ENCODE measurements at regions not wholly inside any gene's neighbourhood (a gene's known extent, or its start where the extent isn't known, plus 50 kb on each side); places are given as distances from the start of the nearest gene placed in this dataset.
"Not testable (repeated sequence)": the region's sequence is repeated elsewhere in the genome, so short reads cannot be mapped to it uniquely, and the experiment has no call there.

GRCh38 chr15:59764775-59765174 lies 75.7 kb upstream of the BNIP2 start:
- DNase-seq = peak; percentile 35

GRCh38 chr15:59762558-59762957 lies 73.4 kb upstream of the BNIP2 start:
- no peak for DNase-seq

GRCh38 chr15:59760256-59760655 lies 71.1 kb upstream of the BNIP2 start:
- DNase-seq = not testable (repeated sequence)

GRCh38 chr15:59751552-59752413 lies 62.7 kb upstream of the BNIP2 start:
- peak; percentile 43 for DNase-seq

- DNase-seq = no peak
Measured at GRCh38 chr15:59746777-59747176, 57.7 kb upstream of the BNIP2 start.

DNA sequence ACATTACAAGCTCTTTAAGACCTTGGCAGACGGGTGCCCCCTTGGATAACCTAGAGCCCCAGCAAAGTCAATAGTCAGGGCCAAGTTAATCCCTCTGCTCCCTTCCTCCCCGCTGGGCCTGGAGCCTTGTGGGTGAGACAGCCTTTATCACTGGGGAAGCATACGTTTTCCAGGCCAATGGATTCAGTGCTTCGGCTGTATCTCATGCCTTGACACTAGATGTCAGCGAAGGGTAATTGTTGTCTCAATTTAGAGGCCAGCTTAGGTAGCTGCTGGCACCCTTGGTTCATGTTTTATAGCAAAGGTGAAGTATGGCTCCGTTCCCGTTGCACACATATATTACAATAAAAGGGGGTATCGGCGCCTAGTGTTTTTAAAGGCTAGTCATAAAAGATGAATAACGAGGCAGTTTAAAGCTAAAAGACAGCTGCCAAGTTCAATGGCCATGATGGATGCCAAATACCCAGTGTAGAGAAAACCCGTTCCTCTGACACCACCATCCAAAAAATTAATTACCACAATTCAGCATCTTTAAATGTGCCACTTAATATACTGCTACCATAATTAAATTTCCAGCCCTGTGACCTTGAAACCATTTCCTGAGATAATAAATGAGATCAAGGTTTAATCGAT lies 52.3 kb upstream of the BNIP2 start:
- DNase-seq = peak; percentile 90

DNA sequence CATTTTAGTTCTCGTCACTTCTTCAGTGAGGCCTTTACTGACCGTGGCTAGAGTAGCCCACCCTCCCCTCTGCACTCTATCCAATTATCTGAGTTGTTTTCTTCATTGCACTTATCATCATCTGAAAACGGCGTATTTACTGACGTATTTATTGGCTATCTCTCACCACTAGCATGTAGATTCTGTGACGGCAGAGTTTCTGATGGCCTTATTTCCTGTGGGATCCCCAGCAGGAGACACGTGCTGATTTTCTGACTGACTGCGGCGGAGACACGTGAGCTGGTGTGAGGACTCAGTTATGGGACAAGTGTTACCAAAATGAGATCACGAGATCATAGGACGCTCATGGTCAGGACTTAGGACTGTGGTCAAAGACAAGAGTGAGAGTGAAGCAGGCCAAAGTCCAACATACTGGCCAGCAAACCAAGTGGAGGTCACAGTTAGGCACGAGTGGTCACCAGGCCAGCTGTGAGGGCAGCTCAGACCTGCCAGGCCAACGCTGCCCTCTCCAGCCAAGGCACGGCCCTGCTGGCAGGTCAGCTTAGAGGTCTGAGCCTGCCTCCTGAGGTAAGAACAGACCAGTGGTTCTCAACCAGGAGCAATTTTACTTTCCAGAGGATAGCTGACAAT lies 50.6 kb upstream of the BNIP2 start:
- DNase-seq = no peak

Data from NCI-H82 (cell line).